ENCODE measurements at regions not wholly inside any gene's neighbourhood (a gene's known extent, or its start where the extent isn't known, plus 50 kb on each side); places are given as distances from the start of the nearest gene placed in this dataset.

DNA sequence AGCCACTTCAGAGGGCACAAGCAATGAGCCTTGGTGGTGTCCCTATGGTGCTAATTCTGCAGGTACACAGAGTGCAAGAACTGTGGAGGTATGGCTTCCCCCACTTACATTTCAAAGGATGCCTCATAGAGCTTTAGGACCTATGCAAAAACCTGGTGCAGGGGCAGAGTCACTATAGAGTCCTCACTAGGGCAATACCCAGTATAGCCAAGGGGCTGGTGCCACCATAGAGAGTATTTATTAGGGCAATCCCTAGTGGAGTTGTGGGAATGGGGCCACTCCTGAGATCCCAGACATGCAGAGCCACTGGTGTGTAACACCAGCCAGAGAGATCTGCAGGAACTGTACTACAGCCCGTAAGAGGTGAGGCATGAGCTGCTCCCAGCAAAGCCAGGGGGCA lies 312.2 kb downstream of the SLC4A3 start:
- DNase-seq (ENCODE audit: low read depth in 4 of 4, low spot score in 3 of 4) = no peak

DNA sequence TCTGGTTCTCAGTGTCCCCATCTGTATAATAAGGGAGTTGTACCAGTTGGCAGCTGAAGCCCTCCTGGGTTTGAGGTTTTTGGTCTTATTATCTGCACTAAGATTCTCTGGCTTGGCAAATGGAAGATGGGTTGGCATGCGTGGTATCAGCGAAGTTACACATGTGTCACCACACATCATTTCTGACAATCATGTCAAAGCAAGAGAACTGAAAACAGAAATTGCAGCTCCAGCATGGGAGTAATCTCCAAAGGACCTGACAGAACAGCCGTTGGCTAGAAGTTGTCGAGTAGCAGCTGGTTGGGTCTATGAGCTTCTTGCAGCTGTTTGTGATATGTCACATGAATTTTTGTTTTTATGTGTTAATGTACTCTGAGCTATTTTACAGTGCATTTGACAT lies 317.4 kb downstream of the SLC4A3 start:
- DNase-seq (ENCODE audit: low read depth in 4 of 4, low spot score in 3 of 4) = peak in 1 of 4 donors; percentile 3

DNA sequence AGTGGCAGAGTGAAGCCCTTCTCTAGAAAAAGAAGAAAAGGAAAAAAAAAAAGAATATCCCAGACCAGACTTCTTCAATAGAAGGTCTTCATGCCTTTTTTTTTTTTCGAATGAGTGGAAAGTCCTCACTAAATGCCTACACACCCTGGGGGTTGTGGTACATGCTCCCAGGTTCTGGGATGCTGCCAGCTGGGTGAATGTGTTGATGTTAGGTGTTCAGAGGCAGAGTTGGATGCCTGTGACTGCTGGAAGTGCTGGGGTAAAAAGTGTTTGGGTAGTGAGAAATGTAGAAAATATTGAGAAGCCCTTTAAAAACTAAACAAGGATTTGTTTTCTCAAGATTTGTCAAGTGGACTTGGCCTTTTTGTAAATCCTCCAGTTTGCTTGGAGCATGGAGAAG lies 318.6 kb downstream of the SLC4A3 start:
- no peak for DNase-seq (ENCODE audit: low read depth in 4 of 4, low spot score in 3 of 4)

DNA sequence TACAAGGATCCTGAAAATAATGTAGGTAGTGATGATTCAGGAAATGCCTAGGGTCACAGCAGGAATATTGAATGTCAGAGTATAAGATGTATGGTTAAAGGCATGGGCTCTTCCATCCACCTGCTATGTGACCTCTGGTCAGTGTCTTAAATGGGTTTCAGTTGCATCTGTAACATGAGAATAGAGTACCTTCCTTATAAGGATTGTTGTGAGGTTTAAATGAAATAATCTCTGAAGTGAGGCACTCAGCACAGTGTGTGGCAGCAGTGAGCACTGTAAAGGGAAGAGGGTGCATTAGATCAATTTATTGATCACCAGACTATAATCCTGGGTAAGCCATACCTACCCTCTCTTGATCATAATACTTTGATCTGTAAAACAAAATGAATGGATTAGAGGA lies 319.1 kb downstream of the SLC4A3 start:
- DNase-seq (ENCODE audit: low read depth in 4 of 4, low spot score in 3 of 4) = no peak

DNA sequence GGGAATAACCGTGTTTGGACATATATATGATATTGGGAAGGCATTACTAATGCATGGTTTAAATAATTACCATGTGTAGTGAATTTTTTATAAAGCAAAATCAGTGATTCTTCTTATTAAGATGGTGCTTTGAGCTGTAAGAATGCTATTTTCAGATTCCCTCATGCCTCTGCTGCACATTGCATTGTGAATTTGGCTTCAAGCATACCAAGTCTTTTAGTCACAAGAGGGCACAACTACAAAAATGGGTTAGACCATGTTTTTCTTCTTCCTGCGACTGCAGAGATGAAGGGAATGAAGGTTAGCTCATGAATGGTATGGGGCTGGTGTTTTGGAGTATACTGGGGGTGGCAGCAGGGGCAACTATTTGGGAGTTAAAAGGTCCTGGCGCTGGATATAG lies 320.1 kb downstream of the SLC4A3 start:
- no peak for DNase-seq (ENCODE audit: low read depth in 4 of 4, low spot score in 3 of 4)

DNA sequence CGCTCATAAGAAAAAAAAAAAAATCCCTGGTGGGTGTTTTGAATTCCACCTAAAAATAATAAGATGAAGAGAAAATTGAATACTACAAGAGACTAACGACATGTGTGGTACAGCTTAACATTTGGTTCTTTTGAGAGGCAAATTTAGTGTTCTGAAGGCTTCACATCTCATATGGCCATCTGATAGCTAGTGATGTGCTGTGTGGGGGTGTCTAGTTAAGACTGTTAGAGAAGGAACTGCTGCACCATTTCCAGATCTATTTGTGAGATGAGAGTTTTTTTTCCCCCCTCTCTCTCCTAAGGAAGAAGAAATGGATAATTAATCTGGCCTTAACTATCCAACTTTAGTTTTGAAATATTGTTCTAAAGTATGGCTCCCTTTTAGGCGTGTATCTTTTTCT lies 321.6 kb downstream of the SLC4A3 start:
- DNase-seq (ENCODE audit: low read depth in 4 of 4, low spot score in 3 of 4) = no peak

DNA sequence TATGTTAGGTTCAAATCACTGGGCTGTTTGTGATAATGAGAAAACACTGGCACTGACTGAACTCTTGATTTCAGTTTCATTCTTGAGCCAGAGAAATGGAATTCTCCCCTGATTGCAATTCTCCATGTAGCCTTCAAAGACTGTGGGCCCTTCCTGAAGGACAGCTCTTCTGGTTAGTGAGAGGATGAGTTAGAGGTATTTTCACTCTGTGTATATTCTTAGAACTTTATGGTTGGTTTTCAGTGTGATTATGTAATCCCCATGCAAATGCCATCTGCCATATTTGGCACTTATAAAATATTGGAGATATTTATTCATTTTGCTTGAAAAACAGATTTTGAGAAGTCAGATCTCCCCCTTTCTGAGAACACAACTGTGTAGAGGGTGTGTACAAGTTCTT lies 323.7 kb downstream of the SLC4A3 start:
- DNase-seq (ENCODE audit: low read depth in 4 of 4, low spot score in 3 of 4) = no peak

DNA sequence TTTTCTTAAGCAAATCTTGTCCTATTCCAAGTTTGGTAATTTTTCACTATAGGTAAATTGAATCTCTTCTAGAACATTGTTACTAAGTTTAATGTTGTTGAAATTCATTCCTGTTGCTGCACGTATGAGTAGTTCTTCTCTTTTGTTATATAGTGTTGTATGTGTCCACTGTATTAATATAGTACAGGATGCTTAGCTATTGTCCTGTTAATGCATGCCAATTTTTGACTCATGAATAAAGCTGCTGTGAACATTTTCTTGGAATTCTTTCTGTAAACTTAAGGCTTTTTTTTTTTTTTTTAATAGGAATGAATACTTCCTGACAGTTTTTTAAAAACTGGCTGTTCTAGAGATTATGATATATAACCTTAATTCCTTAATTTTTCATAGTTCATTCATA lies 326.9 kb downstream of the SLC4A3 start:
- DNase-seq (ENCODE audit: low read depth in 4 of 4, low spot score in 3 of 4) = no peak

DNA sequence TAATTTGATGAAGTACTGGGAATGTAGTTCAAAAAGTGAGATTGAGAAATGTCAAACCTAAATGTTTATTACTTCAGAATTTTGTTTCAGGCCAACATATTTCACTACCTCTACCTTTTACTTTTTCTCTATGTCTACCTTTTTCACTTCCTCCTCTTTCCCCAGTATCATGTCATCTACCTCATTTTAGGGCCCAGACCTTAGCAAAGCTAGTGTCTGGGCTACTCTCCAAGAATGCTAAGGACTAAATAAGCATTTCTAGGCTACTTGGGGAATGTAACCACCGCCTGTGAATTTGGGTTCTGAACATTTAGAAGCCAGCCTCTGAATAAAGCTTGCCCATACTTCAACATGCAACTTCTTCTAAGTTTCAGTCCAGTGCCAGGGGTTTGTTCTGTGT lies 330.4 kb downstream of the SLC4A3 start:
- DNase-seq (ENCODE audit: low read depth in 4 of 4, low spot score in 3 of 4) = no peak

DNA sequence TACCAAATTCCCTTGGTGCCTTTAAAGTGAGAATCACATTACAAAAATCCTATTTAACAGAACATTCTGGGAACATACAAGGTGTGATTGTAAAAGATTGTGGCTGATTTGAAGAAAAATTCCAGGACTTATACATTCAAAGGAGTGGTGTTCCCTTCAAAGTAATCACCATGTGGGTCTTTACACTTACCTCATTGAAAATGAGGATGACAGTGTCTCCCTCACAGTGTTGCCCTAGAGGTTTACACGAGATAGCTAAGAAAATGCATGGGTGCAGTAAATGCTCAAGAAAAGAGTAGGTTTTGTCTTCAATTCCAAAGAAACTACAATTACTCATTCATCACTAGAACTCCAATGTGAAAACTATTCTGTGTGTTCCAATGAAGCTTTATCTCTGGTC lies 331.5 kb downstream of the SLC4A3 start:
- no peak for DNase-seq (ENCODE audit: low read depth in 4 of 4, low spot score in 3 of 4)

DNA sequence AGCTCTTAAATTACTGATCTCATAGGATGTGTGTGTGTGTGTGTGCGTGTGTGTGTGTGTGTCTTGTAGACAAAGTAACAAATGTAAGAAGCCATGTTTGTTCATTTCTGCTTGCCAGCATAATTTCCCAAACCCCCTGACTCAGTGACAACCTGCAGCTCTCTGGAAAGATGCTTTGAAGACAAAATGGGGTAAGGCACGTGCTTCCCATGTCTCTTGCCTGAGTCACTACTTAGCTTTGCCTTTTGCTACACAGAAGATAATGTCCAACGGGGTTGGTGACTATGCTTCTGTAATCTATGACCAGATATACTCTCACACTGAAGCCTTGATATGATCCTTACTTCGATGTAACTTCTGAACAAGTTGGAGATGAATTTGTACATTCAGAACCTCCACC lies 332.0 kb downstream of the SLC4A3 start:
- DNase-seq (ENCODE audit: low read depth in 4 of 4, low spot score in 3 of 4) = no peak

DNA sequence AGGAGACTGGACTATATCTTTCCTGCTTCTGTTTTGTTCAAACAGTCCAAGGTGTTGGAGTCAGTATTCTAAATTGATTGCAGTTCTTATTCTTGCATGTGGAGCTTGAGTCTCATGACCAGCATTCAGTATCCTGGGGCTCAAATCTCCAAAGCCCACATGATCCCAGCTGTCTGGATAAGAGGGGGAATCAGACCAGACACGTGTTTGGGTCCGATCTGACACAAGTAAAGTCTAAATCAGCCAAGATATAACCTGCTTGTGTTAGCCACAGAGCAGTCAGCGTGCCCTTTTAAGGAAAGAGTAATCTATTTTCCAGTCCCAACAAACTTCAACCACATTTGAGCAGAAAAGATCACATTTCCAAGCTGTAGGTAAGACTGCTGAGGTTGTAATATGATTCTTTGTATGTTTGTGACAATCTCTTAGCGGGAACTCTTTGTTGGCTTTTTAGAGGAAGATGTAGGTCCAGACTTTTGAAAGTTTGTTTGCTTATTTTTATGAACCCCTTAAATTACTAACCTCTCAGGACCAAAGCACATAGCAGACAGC lies 334.6 kb downstream of the SLC4A3 start:
- peak in 2 of 4 donors; percentile 9 to 22 for DNase-seq (ENCODE audit: low read depth in 4 of 4, low spot score in 3 of 4)

DNA sequence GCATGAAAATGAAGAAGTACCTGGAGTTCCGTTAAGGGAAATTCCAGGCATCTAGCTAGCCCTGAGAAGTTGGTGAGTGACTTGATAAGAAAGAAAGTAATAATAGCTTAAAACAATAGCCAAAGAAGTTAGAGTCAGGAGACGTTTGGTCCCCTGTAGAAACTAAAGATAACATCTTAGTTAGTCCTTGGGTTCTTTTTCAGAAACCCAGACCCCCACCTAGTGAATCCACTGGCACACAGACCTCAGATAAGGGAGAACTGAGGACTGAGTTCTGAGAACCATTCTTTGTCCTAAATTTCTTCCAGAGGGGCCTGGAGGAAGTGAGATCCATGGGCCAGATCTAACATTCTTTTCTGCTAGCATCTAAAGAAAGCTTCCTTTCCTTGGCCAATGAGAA lies 335.4 kb downstream of the SLC4A3 start:
- no peak for DNase-seq (ENCODE audit: low read depth in 4 of 4, low spot score in 3 of 4)

DNA sequence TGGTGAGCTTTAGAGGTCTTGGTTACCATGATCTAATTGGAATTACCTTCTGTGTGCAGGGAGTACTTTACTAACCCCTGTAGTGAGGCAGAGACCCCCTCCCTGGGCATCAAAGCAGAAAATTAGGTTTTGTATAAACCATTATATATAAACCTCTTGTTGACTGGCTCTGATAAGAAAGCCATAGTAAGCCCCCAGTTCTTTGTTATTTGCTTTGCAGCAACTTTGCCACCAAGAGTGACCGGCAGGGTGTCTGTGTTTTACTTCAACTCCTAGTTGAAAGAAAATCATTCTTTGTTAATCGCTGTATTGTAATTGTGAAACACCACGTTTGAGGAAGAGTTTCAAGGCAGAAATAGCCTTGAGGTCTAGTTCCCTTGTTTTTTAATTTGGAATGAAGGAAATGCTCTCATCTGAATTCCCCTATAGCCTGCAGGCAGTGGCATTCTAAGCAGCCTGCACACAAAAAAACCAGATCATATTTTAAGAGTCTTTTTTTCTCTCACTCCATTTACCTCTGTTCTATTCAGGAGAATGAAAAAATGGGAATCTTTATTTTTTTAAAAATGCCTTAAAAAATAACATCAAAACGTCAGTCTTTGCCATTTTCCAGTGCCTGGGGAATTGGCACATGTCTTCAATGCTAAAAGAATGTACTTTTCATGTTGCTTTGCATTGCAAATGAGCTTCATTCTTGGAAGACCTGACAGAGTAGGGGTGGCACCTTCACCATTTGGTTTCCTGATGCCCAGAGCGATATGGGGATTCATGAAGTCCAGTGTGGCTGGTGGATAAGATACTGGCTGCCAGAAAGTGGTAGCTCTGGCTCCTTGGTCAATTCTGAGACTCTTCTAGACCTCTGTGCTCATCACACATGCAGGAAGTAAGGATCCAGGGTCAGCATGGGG lies 338.1 kb downstream of the SLC4A3 start:
- no peak for DNase-seq (ENCODE audit: low read depth in 4 of 4, low spot score in 3 of 4)

DNA sequence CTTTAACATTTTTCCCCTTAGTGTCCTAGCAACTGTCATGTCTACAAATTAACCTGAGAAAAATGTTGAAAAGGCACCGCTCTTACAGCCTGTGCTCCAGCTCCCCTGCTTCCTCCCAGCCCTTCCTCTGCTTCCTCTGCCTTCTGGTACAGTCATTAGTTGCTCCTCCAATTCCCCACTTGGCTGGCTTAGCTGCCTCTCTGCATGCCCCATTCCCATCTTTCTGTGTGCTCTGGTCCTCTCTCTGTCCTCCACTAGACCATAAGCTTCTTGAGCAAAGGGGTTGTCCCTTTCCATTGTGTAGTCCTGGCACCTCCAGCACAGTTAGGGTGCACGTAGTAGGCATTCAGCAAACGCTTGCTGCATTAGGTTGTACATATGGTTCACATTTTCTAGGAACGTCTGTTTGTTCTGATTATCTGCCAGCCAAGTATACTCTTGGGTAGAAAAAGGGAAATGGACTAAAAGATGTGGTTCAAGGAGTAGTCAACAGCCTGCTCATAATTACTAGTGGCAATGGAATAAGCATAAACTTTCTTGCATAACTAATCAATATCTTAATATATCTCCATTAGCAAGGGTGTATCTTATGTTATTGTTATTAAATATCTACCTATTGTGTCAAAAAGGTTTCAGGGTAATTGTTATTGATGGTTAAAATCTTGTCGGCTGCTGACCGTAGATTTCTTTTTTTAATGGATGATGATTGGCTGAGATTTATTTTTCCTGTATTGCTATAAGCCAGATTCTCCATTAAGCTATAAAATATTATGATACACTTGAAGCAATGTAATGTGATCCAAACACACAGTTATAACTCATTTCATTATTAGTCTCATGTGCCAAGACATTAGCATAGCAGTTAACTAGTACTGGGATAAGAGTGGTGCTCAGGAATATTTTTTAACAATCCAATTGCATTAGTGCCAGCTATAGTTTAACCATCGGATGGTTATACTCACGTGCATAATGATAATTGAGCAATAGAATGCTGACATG lies 340.1 kb downstream of the SLC4A3 start:
- no peak for DNase-seq (ENCODE audit: low read depth in 4 of 4, low spot score in 3 of 4)

DNA sequence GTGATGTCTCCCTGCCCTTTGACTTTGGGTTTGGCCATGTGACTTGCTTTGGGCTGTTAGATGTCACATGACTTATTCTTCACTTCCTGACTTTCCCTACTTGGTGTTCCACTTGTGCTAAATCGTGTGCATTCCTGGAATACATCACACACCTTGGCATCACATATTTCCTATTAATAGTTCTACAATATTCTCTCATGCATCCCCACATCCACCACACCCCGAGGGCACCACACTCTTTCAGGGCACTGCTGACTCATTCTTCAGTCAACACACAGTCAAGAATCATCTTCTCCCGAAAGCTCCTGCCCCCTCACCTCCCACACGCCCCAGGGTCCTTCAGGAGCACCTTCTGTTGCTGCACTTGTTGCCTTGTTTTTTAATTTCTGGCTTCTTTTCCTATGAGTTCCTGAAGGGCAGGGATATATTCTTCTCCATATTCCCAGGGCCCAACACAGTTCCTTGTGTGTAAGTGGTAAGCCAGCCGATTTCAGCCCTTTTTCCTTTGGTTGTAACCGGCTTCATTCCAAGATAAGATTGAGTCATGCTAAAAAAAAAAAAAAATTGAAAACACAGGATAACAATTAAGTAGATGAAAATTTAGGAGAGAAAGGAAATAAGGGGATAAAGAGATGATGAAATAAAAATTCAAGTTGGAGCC lies 341.4 kb downstream of the SLC4A3 start:
- no peak for DNase-seq (ENCODE audit: low read depth in 4 of 4, low spot score in 3 of 4)

DNA sequence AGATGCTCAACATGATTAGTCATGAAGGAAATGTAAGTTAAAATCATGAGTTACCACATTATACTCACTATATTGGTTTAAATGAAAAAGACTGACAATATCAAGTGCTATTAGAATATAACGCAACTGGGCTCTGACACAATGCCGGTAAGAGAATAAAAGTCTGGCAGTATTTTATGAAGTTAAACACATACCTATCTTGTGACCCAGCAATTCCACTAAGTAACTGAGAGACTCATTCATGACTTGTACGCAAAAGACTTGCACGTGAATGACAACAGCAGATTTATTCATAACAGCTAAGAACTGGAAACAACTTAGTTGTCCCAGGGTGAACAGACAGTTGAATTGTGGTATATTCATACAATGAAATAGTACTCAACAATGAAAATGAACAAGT lies 342.1 kb downstream of the SLC4A3 start:
- DNase-seq (ENCODE audit: low read depth in 4 of 4, low spot score in 3 of 4) = no peak

DNA sequence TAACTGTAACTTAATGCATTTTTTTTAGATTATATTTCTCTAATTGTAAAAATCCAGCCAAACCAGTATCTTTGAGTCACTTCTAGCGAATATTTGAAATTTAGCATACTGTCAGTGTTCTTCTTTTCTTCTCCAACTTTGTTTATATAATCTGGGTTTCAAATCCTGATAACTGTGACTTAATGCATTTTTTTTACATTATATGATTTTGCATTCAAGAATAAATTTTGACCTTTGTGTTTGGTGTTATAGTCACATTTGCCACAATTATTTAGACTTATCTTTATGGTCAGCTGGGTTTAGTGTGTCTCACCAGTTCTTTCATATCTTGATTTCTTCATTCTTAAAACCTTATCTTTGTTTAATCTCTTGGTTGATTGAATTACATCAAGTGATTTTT lies 345.7 kb downstream of the SLC4A3 start:
- no peak for DNase-seq (ENCODE audit: low read depth in 4 of 4, low spot score in 3 of 4)

DNA sequence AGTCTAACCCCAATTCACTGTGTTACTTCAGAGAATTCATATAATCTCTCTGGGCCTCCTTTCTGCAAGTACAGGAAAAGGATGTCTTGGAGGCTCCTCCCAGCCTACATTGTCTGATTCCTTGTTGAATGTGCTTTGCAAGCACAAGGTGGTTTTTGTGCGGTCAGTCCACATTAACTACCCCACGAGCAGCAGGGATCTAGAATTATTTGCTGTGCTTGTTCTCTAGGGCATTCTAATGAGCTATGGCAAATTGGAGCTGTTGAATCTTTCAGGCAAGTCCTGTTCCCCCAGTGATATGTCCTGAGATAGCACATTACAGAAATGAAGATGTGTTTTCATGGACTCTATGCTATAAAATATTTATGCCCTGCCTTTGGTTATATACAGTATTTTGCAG lies 349.4 kb downstream of the SLC4A3 start:
- no peak for DNase-seq (ENCODE audit: low read depth in 4 of 4, low spot score in 3 of 4)

DNA sequence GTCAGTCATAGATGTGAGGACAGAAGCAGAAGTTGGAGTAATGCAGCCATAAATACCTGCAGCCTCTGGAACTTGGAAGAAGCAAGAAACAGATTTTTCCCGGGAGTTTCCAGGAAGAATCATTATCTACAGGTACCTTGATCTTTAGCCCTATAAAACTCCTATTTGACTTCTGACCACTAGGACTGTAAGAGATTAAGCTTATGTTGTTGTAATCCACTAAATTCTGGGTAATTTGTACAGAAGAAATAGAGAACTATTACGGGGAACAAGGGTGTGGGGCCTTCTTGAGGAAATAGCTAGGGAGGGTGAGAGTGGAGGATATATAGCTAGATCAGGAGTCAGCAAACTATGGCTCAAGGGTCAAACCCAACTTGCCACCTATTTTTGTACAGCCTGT lies 353.2 kb downstream of the SLC4A3 start:
- DNase-seq (ENCODE audit: low read depth in 4 of 4, low spot score in 3 of 4) = no peak

DNA sequence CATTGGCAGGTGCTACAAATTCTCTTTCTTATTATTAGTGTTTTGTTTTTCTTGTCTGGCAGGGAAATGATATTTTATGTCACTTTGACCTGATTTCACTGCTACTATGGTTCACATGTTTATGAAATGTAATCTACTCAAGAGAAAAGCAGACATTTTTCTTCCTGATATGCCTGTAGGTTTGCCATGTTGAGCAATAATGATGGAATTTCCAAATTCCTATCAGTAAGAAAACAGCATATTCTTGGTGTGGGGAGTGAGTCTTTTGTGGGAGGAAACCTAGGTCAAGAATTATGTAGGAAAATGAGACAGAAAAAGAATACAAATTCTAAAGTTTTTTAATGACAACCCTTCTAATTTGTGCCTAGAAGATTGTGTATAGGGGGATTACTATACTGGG lies 356.4 kb downstream of the SLC4A3 start:
- no peak for DNase-seq (ENCODE audit: low read depth in 4 of 4, low spot score in 3 of 4)

Measured in right renal pelvis (tissue), 4 donors.